ENCODE measurements at regions not wholly inside any gene's neighbourhood (a gene's known extent, or its start where the extent isn't known, plus 50 kb on each side); places are given as distances from the start of the nearest gene placed in this dataset.

GRCh38 chr3:194852831-194853508 lies 167.3 kb downstream of the FAM43A start:
- no peaks in the 10 kb centered on the region for H3K27me3 ChIP-seq (replicated peaks; ENCODE audit: insufficient read depth, low read length)
- no peaks in the 10 kb centered on the region for H3K9me3 ChIP-seq (replicated peaks; ENCODE audit: insufficient read depth, low read length)
- TF ChIP-seq, protein P1, sequence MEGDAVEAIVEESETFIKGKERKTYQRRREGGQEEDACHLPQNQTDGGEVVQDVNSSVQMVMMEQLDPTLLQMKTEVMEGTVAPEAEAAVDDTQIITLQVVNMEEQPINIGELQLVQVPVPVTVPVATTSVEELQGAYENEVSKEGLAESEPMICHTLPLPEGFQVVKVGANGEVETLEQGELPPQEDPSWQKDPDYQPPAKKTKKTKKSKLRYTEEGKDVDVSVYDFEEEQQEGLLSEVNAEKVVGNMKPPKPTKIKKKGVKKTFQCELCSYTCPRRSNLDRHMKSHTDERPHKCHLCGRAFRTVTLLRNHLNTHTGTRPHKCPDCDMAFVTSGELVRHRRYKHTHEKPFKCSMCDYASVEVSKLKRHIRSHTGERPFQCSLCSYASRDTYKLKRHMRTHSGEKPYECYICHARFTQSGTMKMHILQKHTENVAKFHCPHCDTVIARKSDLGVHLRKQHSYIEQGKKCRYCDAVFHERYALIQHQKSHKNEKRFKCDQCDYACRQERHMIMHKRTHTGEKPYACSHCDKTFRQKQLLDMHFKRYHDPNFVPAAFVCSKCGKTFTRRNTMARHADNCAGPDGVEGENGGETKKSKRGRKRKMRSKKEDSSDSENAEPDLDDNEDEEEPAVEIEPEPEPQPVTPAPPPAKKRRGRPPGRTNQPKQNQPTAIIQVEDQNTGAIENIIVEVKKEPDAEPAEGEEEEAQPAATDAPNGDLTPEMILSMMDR (IDR thresholded peaks at IDR 0.05; ENCODE audit: low read length): no peak
- TF ChIP-seq EZH2phosphoT487 (IDR thresholded peaks at IDR 0.05; ENCODE audit: low read length) (no peak), EZH2 (optimal IDR thresholded peaks at IDR 0.05; ENCODE audit: low read depth, low read length) (no peak)
- no peak overlapping the region for H3K27ac ChIP-seq (ENCODE audit: low read length)
- no peak overlapping the region for H3K4me3 ChIP-seq (ENCODE audit: low read length)
- H3K79me2 ChIP-seq (ENCODE audit: low read length): no peaks in the 10 kb centered on the region
- H3K36me3 ChIP-seq (replicated peaks; ENCODE audit: insufficient read depth, low read length): no peaks in the 10 kb centered on the region
- no peaks in the 10 kb centered on the region for H4K20me1 ChIP-seq (ENCODE audit: insufficient read depth, low read length)
- no peak overlapping the region for H3K4me2 ChIP-seq (ENCODE audit: low read depth, low read length)
- H3F3A ChIP-seq (ENCODE audit: insufficient read depth, low read length): no peaks in the 10 kb centered on the region
- H3K9ac ChIP-seq (ENCODE audit: low read length): no peak overlapping the region
- no peak for DNase-seq
- H3K9me2 ChIP-seq (replicated peaks; ENCODE audit: insufficient read depth, low read length): no peaks in the 10 kb centered on the region
- no peaks in the 10 kb centered on the region for H3K4me1 ChIP-seq (ENCODE audit: low read length)
- H2AFZ ChIP-seq (ENCODE audit: low read length): no peak overlapping the region

DNA sequence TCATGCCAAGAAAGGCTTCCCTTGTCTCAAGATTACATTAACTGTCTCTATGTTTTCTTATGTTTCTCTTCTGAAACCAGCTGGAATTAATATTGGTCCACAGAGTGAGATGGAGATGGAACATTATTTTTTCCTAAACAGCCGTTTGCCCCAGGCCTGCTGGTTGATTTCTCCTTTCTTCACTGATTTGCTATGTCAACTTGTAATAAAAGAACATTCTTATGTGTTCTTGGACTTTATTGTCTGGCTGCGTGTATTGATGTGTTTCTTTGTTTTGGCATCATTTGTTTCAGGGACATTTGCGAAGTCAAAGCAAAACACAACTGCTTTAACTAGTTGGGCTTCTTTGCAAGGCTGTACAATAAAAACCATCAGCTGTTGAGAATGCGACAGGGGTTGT lies 168.5 kb downstream of the FAM43A start:
- H3K27me3 ChIP-seq (replicated peaks; ENCODE audit: insufficient read depth, low read length): no peaks in the 10 kb centered on the region
- no peak overlapping the region for H2AFZ ChIP-seq (ENCODE audit: low read length)
- H3K27ac ChIP-seq (ENCODE audit: low read length): no peak overlapping the region

DNA sequence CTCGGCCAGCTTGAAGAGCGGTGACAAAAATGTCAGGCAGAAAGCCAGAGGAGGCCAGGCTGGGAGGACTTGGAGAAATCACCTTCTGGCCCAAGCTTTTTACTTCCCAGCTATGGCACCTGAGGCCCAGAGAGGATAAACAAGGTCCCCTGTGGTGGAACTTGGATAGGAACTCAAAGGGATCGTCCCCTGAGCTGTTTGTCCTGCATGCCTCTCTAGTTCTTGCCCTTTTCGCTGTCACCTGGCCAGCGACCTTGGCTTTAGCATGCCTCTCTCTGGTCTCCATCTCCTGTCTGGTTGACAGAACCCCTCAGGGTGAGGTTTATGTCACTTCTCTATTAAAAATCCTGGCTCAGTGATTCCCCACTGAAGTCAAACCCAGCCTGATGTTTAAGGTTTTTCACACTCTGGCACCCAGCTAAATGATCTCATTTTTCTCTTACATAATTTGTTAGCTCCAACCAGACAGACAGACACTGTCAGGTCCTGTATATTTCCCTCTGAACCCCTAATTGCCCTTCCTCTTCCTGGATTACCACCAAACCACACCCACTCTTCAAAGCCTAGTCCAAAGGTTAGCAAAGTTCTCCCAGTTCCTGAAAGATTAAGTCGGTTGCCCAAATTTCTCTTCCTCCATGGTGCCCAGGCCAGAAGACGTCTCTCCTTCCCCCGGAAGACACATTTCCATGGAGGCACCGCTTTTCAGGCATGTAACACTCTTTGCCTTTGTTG lies 169.1 kb downstream of the FAM43A start:
- no peaks in the 10 kb centered on the region for H3K4me1 ChIP-seq (ENCODE audit: low read length)
- no peaks in the 10 kb centered on the region for H3K9me2 ChIP-seq (replicated peaks; ENCODE audit: insufficient read depth, low read length)
- H4K20me1 ChIP-seq (ENCODE audit: insufficient read depth, low read length): no peaks in the 10 kb centered on the region
- H3K36me3 ChIP-seq (replicated peaks; ENCODE audit: insufficient read depth, low read length): no peaks in the 10 kb centered on the region
- H3K79me2 ChIP-seq (ENCODE audit: low read length): no peaks in the 10 kb centered on the region
- no peak overlapping the region for H3K4me2 ChIP-seq (ENCODE audit: low read depth, low read length)
- H3K4me3 ChIP-seq (ENCODE audit: low read length): no peak overlapping the region
- no peak for DNase-seq
- no peaks in the 10 kb centered on the region for H3F3A ChIP-seq (ENCODE audit: insufficient read depth, low read length)
- no peak overlapping the region for H3K9ac ChIP-seq (ENCODE audit: low read length)
- no peaks in the 10 kb centered on the region for H3K27me3 ChIP-seq (replicated peaks; ENCODE audit: insufficient read depth, low read length)
- H3K9me3 ChIP-seq (replicated peaks; ENCODE audit: insufficient read depth, low read length): no peaks in the 10 kb centered on the region
- no peak overlapping the region for H3K27ac ChIP-seq (ENCODE audit: low read length)
- TF ChIP-seq, protein P1 (IDR thresholded peaks at IDR 0.05; ENCODE audit: low read length): no peak
- TF ChIP-seq EZH2 (optimal IDR thresholded peaks at IDR 0.05; ENCODE audit: low read depth, low read length) (no peak), EZH2phosphoT487 (IDR thresholded peaks at IDR 0.05; ENCODE audit: low read length) (no peak)
- H2AFZ ChIP-seq (ENCODE audit: low read length): no peak overlapping the region

More for the DNA sequence above, 168.5 kb downstream of the FAM43A start:
- H3K9ac ChIP-seq (ENCODE audit: low read length): no peak overlapping the region
- no peaks in the 10 kb centered on the region for H3K9me2 ChIP-seq (replicated peaks; ENCODE audit: insufficient read depth, low read length)
- no peaks in the 10 kb centered on the region for H3F3A ChIP-seq (ENCODE audit: insufficient read depth, low read length)
- H3K36me3 ChIP-seq (replicated peaks; ENCODE audit: insufficient read depth, low read length): no peaks in the 10 kb centered on the region
- no peaks in the 10 kb centered on the region for H3K4me1 ChIP-seq (ENCODE audit: low read length)
- no peaks in the 10 kb centered on the region for H3K9me3 ChIP-seq (replicated peaks; ENCODE audit: insufficient read depth, low read length)
- no peak overlapping the region for H3K4me3 ChIP-seq (ENCODE audit: low read length)
- H3K4me2 ChIP-seq (ENCODE audit: low read depth, low read length): no peak overlapping the region
- H4K20me1 ChIP-seq (ENCODE audit: insufficient read depth, low read length): no peaks in the 10 kb centered on the region
- TF ChIP-seq EZH2 (optimal IDR thresholded peaks at IDR 0.05; ENCODE audit: low read depth, low read length) (no peak), EZH2phosphoT487 (IDR thresholded peaks at IDR 0.05; ENCODE audit: low read length) (no peak)
- TF ChIP-seq, protein P1 (IDR thresholded peaks at IDR 0.05; ENCODE audit: low read length): no peak
- H3K79me2 ChIP-seq (ENCODE audit: low read length): no peaks in the 10 kb centered on the region
- no peak for DNase-seq

Measured in MM.1S (cell line).